ENCODE measurements at regions not wholly inside any gene's neighbourhood (a gene's known extent, or its start where the extent isn't known, plus 50 kb on each side); places are given as distances from the start of the nearest gene placed in this dataset.

- TF ChIP-seq EP300 (conservative IDR thresholded peaks at IDR 0.05; ENCODE audit: poor library complexity, severe bottlenecking) (no peak), CTCF (IDR thresholded peaks at IDR 0.05; ENCODE audit: poor library complexity, severe bottlenecking) (no peak), EZH2 (IDR thresholded peaks at IDR 0.05; ENCODE audit: borderline replicate concordance, insufficient read depth, low read length, poor library complexity, severe bottlenecking) (no peak), RAD21 (conservative IDR thresholded peaks at IDR 0.05) (no peak), TAF1 (IDR thresholded peaks at IDR 0.05; ENCODE audit: low read depth) (no peak), SMC3 (conservative IDR thresholded peaks at IDR 0.05; ENCODE audit: poor library complexity) (no peak), POLR2AphosphoS5 (IDR thresholded peaks at IDR 0.05) (no peak)
Observed at GRCh38 chr10:53382543-53382942, 610.0 kb upstream of the MBL2 start.
